ENCODE measurements at regions not wholly inside any gene's neighbourhood (a gene's known extent, or its start where the extent isn't known, plus 50 kb on each side); places are given as distances from the start of the nearest gene placed in this dataset.
A peak's percentile ranks its signal among the peaks of the same experiment; 100 is the strongest.

- Histone ChIP-seq H3K4me3 (replicated peaks in 1 of 4; ENCODE audit: control extremely low read depth in 1 of 4, insufficient read depth in 1 of 4, low read depth in 3 of 4, low read length in 4 of 4) (no peak overlapping the region), H3K4me1 (ENCODE audit: control insufficient read depth, extremely low read depth, insufficient read depth, low read length) (no peaks in the 10 kb centered on the region), H2AFZ (ENCODE audit: low read length) (no peak overlapping the region), H3K9me3 (ENCODE audit: control insufficient read depth, insufficient read depth, low read depth, low read length) (no peaks in the 10 kb centered on the region), H3K4me2 (ENCODE audit: extremely low read depth, insufficient read depth, low read length) (no peak overlapping the region), H3K79me2 (ENCODE audit: control insufficient read depth, insufficient read depth, low read length) (no peaks in the 10 kb centered on the region), H3K36me3 (ENCODE audit: control insufficient read depth, insufficient read depth, low read length) (no peaks in the 10 kb centered on the region), H3K27me3 (ENCODE audit: control insufficient read depth, insufficient read depth, low read length) (peaks cover 5% of the 10 kb centered on the region), H3K9ac (ENCODE audit: insufficient read depth, low read length) (no peak overlapping the region), H4K20me1 (ENCODE audit: control insufficient read depth, extremely low read depth, insufficient read depth, low read length) (no peaks in the 10 kb centered on the region), H3K27ac (ENCODE audit: insufficient read depth, low read length) (no peak overlapping the region)
- DNase-seq (ENCODE audit: low read depth in 2 of 2), result no peak
- TF ChIP-seq CTCF (conservative IDR thresholded peaks at IDR 0.05 in 1 of 2, IDR thresholded peaks at IDR 0.05 in 1 of 2; ENCODE audit: low read depth in 1 of 2, low read length in 2 of 2) (no peak), EZH2 (IDR thresholded peaks at IDR 0.05; ENCODE audit: low read length, missing control alignments) (no peak)
These were observed 170.8 kb upstream of the FHL2 start for GRCh38 chr2:105569606-105570005.

- H3K9me3 ChIP-seq (ENCODE audit: control insufficient read depth, insufficient read depth, low read depth, low read length), result no peaks in the 10 kb centered on the region
- no peaks in the 10 kb centered on the region for H3K79me2 ChIP-seq (ENCODE audit: control insufficient read depth, insufficient read depth, low read length)
- no peak overlapping the region for H3K27ac ChIP-seq (ENCODE audit: insufficient read depth, low read length)
- H3K9ac ChIP-seq (ENCODE audit: insufficient read depth, low read length), result no peak overlapping the region
- H3K4me1 ChIP-seq (ENCODE audit: control insufficient read depth, extremely low read depth, insufficient read depth, low read length), result no peaks in the 10 kb centered on the region
- no peaks in the 10 kb centered on the region for H4K20me1 ChIP-seq (ENCODE audit: control insufficient read depth, extremely low read depth, insufficient read depth, low read length)
- H2AFZ ChIP-seq (ENCODE audit: low read length), result no peak overlapping the region
- no peak overlapping the region for H3K4me2 ChIP-seq (ENCODE audit: extremely low read depth, insufficient read depth, low read length)
- no peaks in the 10 kb centered on the region for H3K36me3 ChIP-seq (ENCODE audit: control insufficient read depth, insufficient read depth, low read length)
- no peak for TF ChIP-seq CTCF (conservative IDR thresholded peaks at IDR 0.05 in 1 of 2, IDR thresholded peaks at IDR 0.05 in 1 of 2; ENCODE audit: low read depth in 1 of 2, low read length in 2 of 2)
- TF ChIP-seq EZH2 (IDR thresholded peaks at IDR 0.05; ENCODE audit: low read length, missing control alignments), result no peak
- peaks cover 5% of the 10 kb centered on the region for H3K27me3 ChIP-seq (ENCODE audit: control insufficient read depth, insufficient read depth, low read length)
- DNase-seq (ENCODE audit: low read depth in 2 of 2), result peak in 1 of 2 donors; percentile 34
- H3K4me3 ChIP-seq (replicated peaks in 1 of 4; ENCODE audit: control extremely low read depth in 1 of 4, insufficient read depth in 1 of 4, low read depth in 3 of 4, low read length in 4 of 4), result no peak overlapping the region
These were observed 169.2 kb upstream of the FHL2 start for GRCh38 chr2:105567996-105568494.

DNA sequence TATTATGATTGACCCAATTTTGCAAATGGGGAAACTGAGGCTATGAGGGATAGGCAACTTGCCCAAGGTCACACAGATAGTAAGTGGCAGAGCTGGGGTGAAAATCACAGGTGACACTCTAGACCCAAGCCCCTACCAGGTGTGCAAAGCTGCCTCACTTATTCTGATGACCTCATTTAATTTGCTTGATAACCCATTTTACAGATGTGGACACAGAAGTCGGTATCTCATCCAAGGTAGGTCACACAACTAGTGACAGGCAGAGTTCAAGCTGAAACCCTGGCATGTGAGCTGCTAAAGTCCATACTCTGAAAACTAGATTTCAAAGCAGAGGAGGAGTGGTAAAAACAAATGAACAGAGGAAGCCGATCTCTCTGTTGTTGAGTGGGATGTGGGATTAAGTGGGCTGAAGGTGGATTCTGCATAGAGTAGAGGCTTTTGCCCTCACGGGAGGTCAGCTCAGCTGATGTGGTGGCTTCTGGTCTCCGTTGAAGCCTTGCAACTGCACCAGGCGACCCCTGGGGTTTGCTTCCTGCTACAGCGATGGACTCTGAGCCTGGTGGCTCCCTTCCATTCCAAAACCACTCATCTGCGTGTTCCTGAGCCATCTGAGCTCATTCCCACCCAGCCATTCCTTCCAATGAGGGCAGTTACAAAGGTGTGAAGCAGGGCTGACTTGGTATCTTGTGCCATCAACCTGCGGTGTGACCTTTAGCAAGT, 164.3 kb upstream of the FHL2 start:
- Histone ChIP-seq H3K9me3 (ENCODE audit: control insufficient read depth, insufficient read depth, low read depth, low read length) (no peaks in the 10 kb centered on the region), H3K27ac (ENCODE audit: insufficient read depth, low read length) (no peak overlapping the region), H3K4me1 (ENCODE audit: control insufficient read depth, extremely low read depth, insufficient read depth, low read length) (no peaks in the 10 kb centered on the region), H3K4me2 (ENCODE audit: extremely low read depth, insufficient read depth, low read length) (no peak overlapping the region), H2AFZ (ENCODE audit: low read length) (no peak overlapping the region), H3K27me3 (ENCODE audit: control insufficient read depth, insufficient read depth, low read length) (peaks cover 16% of the 10 kb centered on the region), H4K20me1 (ENCODE audit: control insufficient read depth, extremely low read depth, insufficient read depth, low read length) (no peaks in the 10 kb centered on the region), H3K36me3 (ENCODE audit: control insufficient read depth, insufficient read depth, low read length) (no peaks in the 10 kb centered on the region), H3K79me2 (ENCODE audit: control insufficient read depth, insufficient read depth, low read length) (no peaks in the 10 kb centered on the region), H3K9ac (ENCODE audit: insufficient read depth, low read length) (no peak overlapping the region), H3K4me3 (replicated peaks in 1 of 4; ENCODE audit: control extremely low read depth in 1 of 4, insufficient read depth in 1 of 4, low read depth in 3 of 4, low read length in 4 of 4) (no peak overlapping the region)
- TF ChIP-seq EZH2 (IDR thresholded peaks at IDR 0.05; ENCODE audit: low read length, missing control alignments) (no peak), CTCF (conservative IDR thresholded peaks at IDR 0.05 in 1 of 2, IDR thresholded peaks at IDR 0.05 in 1 of 2; ENCODE audit: low read depth in 1 of 2, low read length in 2 of 2) (no peak)
- DNase-seq (ENCODE audit: low read depth in 2 of 2), result no peak
